Urothelium cell line (cell line): ENCODE measurements at regions not wholly inside any gene's neighbourhood (a gene's known extent, or its start where the extent isn't known, plus 50 kb on each side); places are given as distances from the start of the nearest gene placed in this dataset.

ENCODE experiments used
- DNase-seq: peaks from one replicate; pipeline ENCODE4 v3.0.0; 2011; ENCODE audit warnings: low spot score, mixed read lengths
- FAIRE-seq: peaks from 2 replicates; lab custom pipeline; 2011; peaks lifted over from hg19 to GRCh38; lab: Jason Lieb, UNC

GRCh38 chr1:199851439-199852140 lies 175.9 kb upstream of the NR5A2 start:
- no peak for DNase-seq
- no peak for FAIRE-seq

GRCh38 chr1:199854686-199855321 lies 172.7 kb upstream of the NR5A2 start:
- FAIRE-seq (no peak), DNase-seq (no peak)

GRCh38 chr1:199855580-199855979 lies 171.9 kb upstream of the NR5A2 start:
- DNase-seq (no peak), FAIRE-seq (no peak)

- FAIRE-seq (no peak), DNase-seq (no peak)
Measured at GRCh38 chr1:199856216-199856780, 171.2 kb upstream of the NR5A2 start.

GRCh38 chr1:199857108-199857507 lies 170.4 kb upstream of the NR5A2 start:
- DNase-seq (no peak), FAIRE-seq (no peak)

- DNase-seq: no peak
- no peak for FAIRE-seq
Measured at GRCh38 chr1:199857516-199857915, 170.0 kb upstream of the NR5A2 start.

- FAIRE-seq: no peak
- no peak for DNase-seq
Measured at GRCh38 chr1:199858171-199858570, 169.3 kb upstream of the NR5A2 start.

GRCh38 chr1:199858856-199859255 lies 168.7 kb upstream of the NR5A2 start:
- DNase-seq (no peak), FAIRE-seq (no peak)

GRCh38 chr1:199859491-199859933 lies 168.0 kb upstream of the NR5A2 start:
- DNase-seq: no peak

GRCh38 chr1:199861020-199861795 lies 166.3 kb upstream of the NR5A2 start:
- DNase-seq: no peak
- FAIRE-seq: no peak

More at GRCh38 chr1:199859491-199859933, 168.0 kb upstream of the NR5A2 start:
- FAIRE-seq: no peak

GRCh38 chr1:199862047-199862446 lies 165.5 kb upstream of the NR5A2 start:
- no peak for DNase-seq
- no peak for FAIRE-seq

- no peak for DNase-seq
- FAIRE-seq: no peak
Measured at GRCh38 chr1:199866210-199866617, 161.3 kb upstream of the NR5A2 start.

GRCh38 chr1:199867601-199868000 lies 159.9 kb upstream of the NR5A2 start:
- no peak for DNase-seq
- FAIRE-seq: no peak

- DNase-seq (no peak), FAIRE-seq (no peak)
Measured at GRCh38 chr1:199868777-199869176, 158.7 kb upstream of the NR5A2 start.

GRCh38 chr1:199875337-199875736 lies 152.2 kb upstream of the NR5A2 start:
- FAIRE-seq: no peak
- DNase-seq: no peak

GRCh38 chr1:199875856-199876255 lies 151.7 kb upstream of the NR5A2 start:
- no peak for DNase-seq
- FAIRE-seq: no peak

- FAIRE-seq: no peak
- no peak for DNase-seq
Measured at GRCh38 chr1:199877526-199878384, 149.8 kb upstream of the NR5A2 start.

- FAIRE-seq: no peak
- DNase-seq: no peak
Measured at GRCh38 chr1:199878823-199879222, 148.7 kb upstream of the NR5A2 start.

GRCh38 chr1:199898654-199899053 lies 128.9 kb upstream of the NR5A2 start:
- FAIRE-seq: no peak
- DNase-seq: peak; percentile 13

GRCh38 chr1:199901341-199901740 lies 126.2 kb upstream of the NR5A2 start:
- DNase-seq: no peak
- no peak for FAIRE-seq
